ENCODE measurements at regions not wholly inside any gene's neighbourhood (a gene's known extent, or its start where the extent isn't known, plus 50 kb on each side); places are given as distances from the start of the nearest gene placed in this dataset.
"Not testable (repeated sequence)": the region's sequence is repeated elsewhere in the genome, so short reads cannot be mapped to it uniquely, and the experiment has no call there.

- FAIRE-seq (no peak), DNase-seq (ENCODE audit: extremely low spot score, insufficient read length, low read depth) (no peak)
These were observed 657.3 kb upstream of the LINC00305 start for GRCh38 chr18:64806232-64806631.

DNA sequence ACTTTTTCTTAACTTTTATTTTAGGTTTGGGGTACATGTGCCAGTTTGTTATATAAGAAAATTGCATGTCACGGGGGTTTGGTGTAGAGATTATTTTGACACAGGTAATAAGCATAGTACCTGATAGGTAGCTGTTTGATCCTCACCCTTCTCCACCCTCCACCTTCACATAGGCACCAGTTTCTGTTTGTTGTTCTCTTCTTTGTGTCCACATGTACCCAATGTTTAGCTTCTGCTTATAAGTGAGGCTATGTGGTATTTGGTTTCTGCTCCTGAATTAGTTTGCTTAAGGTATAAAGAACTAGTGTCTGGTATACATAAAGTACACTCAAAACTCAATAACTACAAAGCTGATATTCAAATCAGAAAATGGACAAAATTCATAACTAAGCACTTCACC is 654.6 kb upstream of the LINC00305 start:
- DNase-seq (ENCODE audit: extremely low spot score, insufficient read length, low read depth) (no peak), FAIRE-seq (no peak)

DNA sequence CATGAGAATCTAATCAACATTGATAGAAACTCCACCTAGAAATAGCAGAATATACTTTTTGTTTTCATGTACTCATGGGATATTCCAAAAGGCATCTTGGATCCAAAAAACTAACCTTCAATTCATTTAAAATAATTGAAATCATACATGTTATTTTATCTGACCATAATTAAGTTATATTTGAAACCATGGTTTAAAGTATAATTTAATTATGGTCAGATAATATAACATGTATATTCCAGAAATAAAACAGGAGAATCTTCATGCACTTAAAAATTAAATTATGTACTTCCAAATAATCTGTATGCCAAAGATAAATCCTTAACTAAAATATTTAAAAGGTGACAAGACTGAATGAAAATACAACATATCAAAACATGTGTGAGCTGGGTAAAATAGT is 651.3 kb upstream of the LINC00305 start:
- DNase-seq (ENCODE audit: extremely low spot score, insufficient read length, low read depth): no peak
- no peak for FAIRE-seq

GRCh38 chr18:64799376-64799775 is 650.5 kb upstream of the LINC00305 start:
- no peak for DNase-seq (ENCODE audit: extremely low spot score, insufficient read length, low read depth)
- no peak for FAIRE-seq

DNA sequence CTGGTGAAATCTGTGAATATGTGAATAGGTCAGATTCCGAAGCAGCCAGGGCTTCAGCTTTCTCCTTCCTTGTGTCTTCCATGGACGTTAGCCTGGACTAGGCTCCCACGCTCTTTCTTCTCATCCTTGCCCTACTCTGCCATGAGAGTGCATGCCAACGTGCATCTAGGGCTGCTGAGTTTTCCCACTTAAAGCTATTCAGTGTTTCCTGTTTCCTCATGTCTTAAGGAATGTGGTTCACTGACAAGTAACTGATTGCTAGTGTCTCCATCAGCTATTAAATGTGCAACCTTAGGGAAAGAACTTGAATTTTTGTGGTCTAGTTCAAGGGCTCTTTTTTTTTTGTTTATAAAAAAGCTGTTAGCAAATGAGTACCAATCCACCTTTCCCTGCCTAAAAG is 642.3 kb upstream of the LINC00305 start:
- no peak for DNase-seq (ENCODE audit: extremely low spot score, insufficient read length, low read depth)
- FAIRE-seq: no peak

GRCh38 chr18:64785686-64786085 is 636.8 kb upstream of the LINC00305 start:
- no peak for DNase-seq (ENCODE audit: extremely low spot score, insufficient read length, low read depth)
- no peak for FAIRE-seq

DNA sequence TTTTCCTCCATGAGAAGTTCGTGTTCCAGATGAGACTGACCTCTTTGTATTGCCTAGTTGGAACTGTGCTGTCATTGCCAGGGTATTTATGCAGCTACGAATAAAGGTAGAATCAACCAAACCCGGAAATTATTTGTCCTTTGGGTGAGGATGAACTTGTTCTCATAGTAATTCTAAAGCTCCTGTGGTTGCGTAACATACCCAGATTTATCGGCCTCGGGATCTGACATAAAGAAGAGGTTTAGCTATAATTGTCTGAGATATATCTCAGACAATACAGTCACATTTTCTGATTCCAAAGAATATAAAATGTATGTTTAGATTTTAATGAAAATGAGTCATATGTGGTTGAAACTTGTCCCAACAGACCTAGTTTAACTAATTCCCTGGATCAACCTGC is 628.7 kb upstream of the LINC00305 start:
- no peak for DNase-seq (ENCODE audit: extremely low spot score, insufficient read length, low read depth)
- no peak for FAIRE-seq

GRCh38 chr18:64765908-64766307 is 617.0 kb upstream of the LINC00305 start:
- DNase-seq (ENCODE audit: extremely low spot score, insufficient read length, low read depth): no peak
- FAIRE-seq: no peak

DNA sequence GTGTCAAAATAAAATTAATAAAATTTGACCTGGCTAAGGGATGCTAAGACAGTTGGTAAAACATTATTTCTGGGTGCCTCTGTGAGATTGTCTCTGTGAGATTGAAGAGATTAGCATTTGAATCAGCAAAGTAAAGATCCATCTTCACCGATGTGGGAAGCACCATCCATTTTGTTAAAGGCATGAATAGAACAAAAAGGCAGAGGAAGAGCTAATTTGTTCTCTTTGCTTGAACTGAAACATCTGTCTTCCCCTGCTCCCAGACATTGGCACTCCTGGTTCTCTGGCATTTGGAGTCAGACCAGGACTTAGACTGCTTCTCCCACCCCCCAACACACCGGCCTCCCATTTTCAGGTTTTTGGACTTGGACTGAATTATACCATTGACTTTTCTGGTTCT is 603.8 kb upstream of the LINC00305 start:
- no peak for DNase-seq (ENCODE audit: extremely low spot score, insufficient read length, low read depth)
- FAIRE-seq: no peak

DNA sequence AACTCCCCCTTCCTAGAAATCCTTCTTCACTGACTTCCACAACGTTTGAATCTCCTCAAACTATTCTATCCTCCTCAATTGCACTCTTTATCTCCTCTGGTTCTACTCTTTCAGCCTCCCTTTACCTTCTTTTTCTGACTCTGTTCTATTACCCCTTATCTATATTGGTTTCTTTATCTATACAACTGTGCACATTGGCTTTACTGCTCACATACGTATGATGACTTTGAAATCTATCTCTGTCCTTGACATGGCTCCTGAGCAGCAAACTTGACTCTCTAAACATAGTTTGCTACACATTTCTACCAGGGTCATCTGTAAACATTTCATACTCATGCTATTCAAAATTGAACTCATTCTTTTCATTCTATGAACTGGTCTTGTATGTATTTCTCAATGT is 601.0 kb upstream of the LINC00305 start:
- DNase-seq (ENCODE audit: extremely low spot score, insufficient read length, low read depth) (no peak), FAIRE-seq (no peak)

DNA sequence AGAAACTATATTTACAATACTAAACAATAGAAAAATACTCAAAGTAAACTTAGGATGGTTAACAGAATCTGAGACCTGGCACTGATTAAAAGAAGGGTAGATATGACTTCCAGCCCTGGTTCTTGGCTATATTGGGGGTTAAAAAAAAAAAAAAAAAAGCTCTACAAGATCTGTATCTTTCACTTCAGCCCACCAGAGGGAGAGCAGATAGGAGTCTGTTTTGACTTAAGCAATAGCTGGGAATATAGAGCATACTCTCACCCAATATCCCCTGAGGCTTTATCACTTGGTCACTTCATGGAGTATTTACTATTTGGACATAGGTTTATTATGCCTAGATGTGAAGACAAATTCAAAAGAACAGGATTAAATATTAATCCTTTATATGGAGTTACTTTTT is 598.9 kb upstream of the LINC00305 start:
- DNase-seq (ENCODE audit: extremely low spot score, insufficient read length, low read depth) (no peak), FAIRE-seq (no peak)

DNA sequence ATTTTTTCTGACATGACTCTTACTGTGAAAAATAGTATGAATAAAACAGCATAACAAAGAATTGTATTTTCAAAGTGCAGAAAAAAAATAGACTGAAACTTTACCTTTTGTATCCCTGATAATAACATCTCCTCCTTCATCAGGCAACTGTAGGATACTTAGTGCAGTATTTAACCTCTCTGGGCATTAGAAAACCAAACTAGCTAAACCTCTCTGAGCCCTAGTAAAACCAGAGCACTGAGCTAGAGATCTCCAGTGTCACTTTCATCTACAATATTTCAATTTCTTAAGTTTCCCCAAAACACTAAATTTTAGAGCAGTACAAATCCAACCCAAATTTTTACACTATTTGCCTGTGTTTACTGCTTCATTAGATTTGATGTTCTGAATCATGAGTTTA is 594.0 kb upstream of the LINC00305 start:
- no peak for DNase-seq (ENCODE audit: extremely low spot score, insufficient read length, low read depth)
- no peak for FAIRE-seq

GRCh38 chr18:64734063-64734462 is 585.2 kb upstream of the LINC00305 start:
- FAIRE-seq (no peak), DNase-seq (ENCODE audit: extremely low spot score, insufficient read length, low read depth) (no peak)

- not testable (repeated sequence) for DNase-seq (ENCODE audit: extremely low spot score, insufficient read length, low read depth); FAIRE-seq
These were observed 576.8 kb upstream of the LINC00305 start for GRCh38 chr18:64725657-64726056.

DNA sequence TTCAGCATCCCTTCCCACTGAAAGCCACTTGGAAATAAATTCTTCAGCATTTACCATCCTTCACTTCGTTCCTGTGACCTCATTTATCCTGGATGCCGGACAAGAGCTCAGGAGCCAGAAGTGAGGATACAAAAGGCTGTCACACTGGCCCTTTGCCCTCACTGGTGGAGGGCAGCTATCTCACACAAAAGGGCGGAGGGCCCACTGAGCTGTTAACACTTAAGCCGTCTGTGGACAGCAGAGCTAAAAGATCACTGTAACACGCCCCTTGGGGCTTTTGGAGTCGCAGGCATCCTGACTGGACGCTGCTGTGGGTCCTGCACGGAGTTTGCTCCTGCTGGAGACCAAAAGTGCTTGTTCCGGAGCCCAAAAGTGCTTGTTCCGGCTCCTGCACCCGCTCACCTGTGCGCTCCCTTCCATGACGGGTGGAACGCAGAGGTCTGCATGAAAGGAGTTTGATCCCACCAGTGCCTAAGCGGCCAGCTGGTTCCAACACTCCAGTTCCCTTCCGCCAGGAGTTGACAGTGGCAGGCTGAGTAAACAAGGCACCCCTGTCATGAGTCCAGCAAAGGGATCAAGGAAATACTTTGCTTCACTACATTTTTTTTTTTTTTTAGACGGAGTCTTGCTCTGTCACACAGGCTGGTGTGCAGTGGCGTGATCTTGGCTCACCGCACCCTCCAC is 572.0 kb upstream of the LINC00305 start:
- FAIRE-seq (no peak), DNase-seq (ENCODE audit: extremely low spot score, insufficient read length, low read depth) (no peak)

DNA sequence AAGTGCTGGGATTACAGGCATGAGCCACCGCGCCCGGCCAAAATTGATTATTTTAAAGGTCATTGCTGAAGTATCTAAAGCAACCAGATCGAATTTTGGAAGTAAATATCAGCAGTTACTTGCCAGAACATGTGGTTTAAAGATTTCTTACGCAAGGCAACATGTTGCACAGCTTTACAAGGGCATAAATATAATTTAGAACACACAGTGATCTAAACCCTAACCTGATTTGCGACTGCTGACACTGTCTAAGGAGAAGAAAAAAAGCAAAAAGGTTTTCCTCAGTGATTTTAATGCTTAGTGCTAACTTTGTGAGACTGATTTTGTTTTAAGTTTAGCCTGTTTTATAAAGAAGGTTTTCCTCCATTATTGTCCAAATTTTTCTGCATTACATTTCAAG is 569.9 kb upstream of the LINC00305 start:
- no peak for FAIRE-seq
- no peak for DNase-seq (ENCODE audit: extremely low spot score, insufficient read length, low read depth)

DNA sequence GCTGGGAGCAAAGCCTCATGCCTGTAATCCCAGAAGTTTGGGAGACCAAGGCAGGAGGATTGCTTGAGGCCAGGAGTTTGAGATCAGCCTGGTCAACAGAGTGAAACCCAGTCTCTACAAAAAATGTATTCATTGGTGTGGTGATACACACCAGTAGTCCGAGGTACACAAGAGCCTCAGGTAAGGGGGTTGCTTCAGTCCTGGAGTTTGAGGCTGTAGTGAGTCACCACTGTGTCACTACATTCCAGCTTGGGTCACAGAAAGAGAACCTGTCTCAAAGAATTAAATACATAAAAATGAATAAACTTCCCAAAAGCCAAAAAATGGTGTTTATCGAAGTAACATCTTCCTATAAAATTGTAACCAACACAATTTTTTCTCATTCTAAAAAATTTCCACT is 568.1 kb upstream of the LINC00305 start:
- no peak for DNase-seq (ENCODE audit: extremely low spot score, insufficient read length, low read depth)
- no peak for FAIRE-seq

GRCh38 chr18:64714086-64714485 is 565.2 kb upstream of the LINC00305 start:
- FAIRE-seq: no peak
- no peak for DNase-seq (ENCODE audit: extremely low spot score, insufficient read length, low read depth)

- FAIRE-seq: peak; percentile 56
- no peak for DNase-seq (ENCODE audit: extremely low spot score, insufficient read length, low read depth)
These were observed 564.4 kb upstream of the LINC00305 start for GRCh38 chr18:64713284-64713683.

DNA sequence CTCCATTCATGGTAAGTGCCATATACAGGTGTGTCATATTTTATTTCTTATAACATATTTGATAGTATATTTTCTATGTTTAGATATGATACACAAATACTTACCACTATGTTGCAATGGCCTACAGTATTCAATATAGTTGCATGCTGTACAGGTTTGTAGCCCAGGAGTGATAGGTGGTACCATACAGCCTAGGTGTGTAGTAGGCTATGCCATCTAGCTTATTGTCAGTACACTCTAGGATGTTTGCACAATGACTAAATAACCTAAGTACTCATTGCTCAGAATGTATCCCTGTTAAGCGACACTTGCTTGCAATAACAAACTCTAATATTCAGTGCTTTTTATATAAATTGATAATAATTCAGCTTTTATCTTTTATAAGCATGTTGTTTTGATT is 563.1 kb upstream of the LINC00305 start:
- no peak for FAIRE-seq
- no peak for DNase-seq (ENCODE audit: extremely low spot score, insufficient read length, low read depth)

GRCh38 chr18:64710105-64710861 is 561.4 kb upstream of the LINC00305 start:
- DNase-seq (ENCODE audit: extremely low spot score, insufficient read length, low read depth) (no peak), FAIRE-seq (no peak)

GRCh38 chr18:64707052-64707451 is 558.2 kb upstream of the LINC00305 start:
- DNase-seq (ENCODE audit: extremely low spot score, insufficient read length, low read depth) (no peak), FAIRE-seq (no peak)

Data from GM18507 (cell line).